GM19452 (cell line): ENCODE measurements at regions not wholly inside any gene's neighbourhood (a gene's known extent, or its start where the extent isn't known, plus 50 kb on each side); places are given as distances from the start of the nearest gene placed in this dataset.
"Not testable (repeated sequence)": the region's sequence is repeated elsewhere in the genome, so short reads cannot be mapped to it uniquely, and the experiment has no call there.

Source experiments
- ATAC-seq: cut with Tn5 transposase; IDR thresholded peaks from one replicate; pipeline ENCODE4 v1.9.1; 2021; ENCODE audit not compliant: unreplicated experiment

DNA sequence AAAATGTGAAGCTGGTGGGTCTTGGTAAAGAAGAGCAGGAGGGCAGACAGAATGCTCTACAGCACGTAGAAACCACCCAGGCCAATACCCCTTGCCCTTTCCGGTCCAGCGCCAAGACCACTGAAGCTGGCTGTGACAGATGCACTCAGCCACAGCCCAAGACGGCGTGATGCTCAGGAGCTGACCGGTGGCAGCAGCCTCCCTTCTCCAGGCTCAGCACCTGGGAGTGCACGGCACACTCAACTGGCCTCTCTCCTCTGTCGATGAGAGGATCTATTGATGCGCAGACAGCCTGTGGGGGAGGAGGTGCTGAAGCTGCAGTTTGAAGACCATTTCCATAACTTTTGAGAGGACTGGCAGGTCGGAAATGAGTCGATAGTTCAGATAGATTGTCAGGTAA, 141.0 kb upstream of the MYT1L start:
- no peak for ATAC-seq

DNA sequence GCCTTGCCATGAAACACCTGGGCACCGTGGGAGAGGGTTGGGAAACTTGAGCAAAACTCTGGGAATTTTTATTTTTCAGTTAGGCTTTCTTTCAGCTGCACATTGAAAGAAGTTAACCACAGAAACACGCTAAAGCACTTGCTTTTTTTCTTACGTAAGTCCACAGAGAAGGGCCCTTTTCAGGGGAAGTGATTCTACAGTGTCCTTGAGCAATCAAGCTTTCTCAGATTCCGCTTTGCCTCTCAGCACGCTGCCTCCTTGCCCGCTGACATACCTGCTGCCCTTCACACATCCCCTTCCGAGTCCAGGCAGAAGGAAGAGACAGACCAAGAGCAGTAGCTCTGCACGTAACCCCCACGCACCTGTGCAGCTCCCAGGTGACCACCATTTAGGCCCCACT, 135.5 kb upstream of the MYT1L start:
- no peak for ATAC-seq

DNA sequence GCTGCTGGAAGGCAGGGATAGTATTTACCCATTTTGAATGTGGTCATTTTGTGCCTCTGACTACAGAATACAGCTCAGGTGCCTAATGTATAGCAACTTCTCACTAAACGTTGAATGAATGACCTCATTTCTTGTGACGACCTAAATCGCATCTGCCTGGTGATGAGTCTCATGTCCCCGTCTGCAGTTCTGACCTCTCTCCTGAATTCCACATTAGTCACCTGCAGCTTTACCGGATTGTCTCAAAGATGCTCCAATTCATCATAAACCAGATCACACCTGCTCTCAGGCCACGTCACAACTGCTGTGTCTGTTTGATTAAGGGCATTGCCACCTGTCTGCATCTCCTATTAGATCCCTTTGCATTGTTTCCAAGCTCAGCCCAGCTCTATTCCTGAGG, 133.6 kb upstream of the MYT1L start:
- no peak for ATAC-seq

DNA sequence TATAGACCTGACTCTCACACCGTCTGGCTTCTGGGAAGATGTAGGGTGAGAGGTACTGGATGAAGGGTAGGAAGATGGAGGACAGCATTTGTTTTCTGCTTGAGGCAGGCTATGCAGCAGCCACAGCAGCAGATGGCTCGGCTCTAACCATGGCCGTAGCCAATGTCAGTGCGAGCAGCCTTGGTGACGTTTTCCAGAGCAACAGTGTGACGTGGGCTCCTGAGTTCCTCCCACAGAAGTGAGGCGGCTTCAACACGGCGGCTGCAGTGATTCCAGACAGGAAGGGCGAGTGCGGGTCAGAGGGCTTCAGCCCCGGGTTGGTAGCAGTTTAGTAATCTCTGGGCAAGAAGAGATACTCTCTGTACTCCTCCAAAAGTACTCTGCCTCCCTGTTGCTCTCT, 133.0 kb upstream of the MYT1L start:
- no peak for ATAC-seq

DNA sequence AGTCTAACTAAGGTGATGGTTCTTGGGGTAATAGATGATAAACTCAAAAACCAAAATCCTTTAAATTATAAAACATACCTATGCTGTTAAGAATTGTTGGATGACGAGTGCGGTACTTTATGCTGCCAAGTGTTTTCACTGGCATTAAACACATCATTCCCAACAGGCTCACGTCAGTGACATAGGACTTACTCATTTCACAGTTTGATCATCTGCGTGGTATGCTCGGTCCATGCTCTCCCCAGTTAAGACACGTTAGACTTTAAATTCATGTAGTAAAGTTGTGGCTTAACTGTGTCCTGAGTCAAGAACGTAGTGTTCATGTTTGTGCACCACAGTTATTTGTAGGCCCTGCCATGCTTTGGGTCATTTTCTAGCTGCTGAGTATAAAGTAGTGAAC, 125.6 kb upstream of the MYT1L start:
- ATAC-seq, result no peak

DNA sequence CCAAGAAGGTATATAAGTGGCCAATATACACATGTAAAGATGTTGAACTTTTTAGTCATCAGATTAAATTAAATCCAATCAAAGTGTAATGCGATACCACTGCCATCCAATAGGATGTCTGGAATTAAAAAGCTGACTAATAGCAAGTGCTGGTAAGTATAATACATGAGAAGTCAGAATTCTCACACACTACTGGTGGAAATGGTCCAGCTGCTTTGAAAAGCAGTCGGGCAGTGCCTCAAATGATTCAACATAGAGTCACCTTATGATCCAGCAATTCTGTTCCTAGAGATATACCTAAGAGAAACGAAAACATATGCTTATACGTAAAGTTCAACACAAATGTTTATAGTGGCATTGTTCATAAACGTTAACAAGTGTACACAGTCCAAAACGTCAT, 124.1 kb upstream of the MYT1L start:
- no peak for ATAC-seq

DNA sequence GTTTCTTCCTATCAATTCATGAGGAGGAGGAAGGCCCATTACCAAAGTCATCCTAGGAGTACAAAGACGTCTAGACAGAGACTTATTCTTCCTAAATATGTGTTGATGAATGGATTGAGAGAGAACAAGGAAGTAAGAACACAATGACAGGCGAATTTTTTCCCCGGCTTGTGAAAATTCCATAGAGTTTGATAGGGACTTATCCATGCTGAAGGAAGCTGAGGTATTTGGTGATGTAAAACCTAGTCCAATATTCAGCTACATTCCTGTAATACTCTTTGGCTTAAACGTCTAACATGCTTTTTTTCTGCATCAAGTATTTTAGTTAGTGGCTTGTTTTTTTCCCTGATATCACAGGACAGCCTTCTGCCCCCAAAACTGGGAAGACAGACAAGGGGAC, 121.9 kb upstream of the MYT1L start:
- no peak for ATAC-seq

DNA sequence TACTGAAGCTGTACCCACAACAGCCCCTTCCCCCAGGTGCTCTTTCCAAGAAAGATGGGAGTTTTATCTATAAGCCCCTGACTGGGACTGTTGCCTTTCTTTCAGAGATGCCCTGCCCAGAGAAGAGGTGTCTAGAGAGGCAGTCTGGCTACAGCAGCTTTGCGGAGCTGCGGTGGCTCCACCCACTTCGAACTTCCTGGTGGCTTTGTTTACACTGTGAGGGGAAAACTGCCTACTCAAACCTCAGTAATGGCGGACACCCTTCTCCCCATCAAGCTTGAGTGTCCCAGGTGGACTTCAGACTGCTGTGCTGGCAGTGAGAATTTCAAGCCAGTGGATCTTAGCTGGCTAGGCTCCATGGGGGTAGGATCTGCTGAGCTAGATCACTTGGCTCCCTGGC, 120.2 kb upstream of the MYT1L start:
- ATAC-seq, result not testable (repeated sequence)

DNA sequence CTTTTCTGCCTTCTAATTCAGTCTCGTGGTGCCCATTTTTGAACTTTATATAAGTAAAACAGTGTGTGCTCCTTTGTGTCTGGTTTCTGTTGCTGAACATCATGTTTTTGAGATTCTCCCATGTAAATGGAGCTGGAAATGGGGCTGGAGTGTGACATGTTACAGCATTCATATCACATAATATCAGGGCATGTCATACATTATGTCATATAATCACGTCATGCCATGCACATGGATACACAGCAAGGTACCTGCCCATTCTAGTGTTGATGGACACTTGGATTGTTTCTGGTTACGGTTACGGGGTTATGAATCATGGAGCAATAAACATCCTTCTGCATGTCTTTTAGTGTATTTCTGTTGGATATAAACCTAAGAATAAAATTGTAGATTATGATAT, 117.1 kb upstream of the MYT1L start:
- no peak for ATAC-seq

DNA sequence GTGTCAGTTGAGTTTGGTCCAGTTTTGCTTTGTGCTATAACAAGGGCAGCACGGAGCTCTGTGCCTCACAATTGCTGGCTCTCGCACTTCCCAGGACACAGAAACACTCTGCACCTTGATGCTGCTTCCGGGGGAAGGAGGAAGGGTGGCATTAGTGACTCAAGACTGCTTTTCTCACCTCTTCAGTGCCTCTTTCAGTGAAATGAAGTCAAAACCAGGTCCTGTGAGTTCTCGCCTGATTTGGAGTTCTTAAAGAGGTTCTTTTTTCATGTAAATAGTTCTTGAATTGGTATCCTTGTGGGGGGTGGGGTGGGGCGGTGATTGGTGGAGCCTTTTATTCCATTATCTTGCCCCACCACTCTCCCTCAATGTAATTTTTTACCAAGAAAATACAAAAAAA, 91.5 kb upstream of the MYT1L start:
- ATAC-seq, result no peak

DNA sequence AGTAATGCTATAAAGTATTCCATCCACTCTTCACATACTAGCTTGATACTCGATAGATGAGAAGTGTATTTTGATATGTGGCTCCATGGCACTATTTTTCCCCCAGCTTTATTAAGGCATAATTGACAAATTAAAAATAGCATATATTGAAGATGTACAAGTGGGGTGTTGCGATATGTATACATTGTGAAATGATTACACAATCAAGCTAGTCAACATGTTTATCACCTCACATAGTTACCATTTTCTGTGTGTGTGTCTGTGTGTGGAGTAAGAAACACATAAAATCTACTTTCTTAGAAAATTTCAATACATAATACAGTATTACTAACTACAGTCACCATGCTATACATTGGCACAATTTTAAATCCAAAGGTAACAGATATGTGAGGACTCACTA, 82.5 kb upstream of the MYT1L start:
- no peak for ATAC-seq

DNA sequence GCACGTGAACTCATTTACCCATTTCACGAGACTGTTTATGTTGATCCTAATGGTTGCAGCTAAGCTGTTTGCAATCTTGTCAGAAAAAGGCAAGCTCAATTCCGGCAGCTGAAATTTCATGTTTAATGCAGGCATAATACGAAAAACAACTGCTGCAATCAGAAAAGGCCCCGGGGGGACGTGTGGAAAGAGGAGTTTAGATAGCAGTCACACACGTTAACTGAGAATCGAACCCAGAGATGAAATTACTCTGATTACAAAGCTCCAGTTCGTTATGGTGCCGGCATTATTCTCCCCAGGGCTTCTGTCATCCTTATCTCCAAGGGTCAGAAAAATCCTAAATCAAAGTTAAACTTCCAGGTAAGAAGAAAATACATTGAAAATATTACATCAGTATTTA, 79.9 kb upstream of the MYT1L start:
- no peak for ATAC-seq

DNA sequence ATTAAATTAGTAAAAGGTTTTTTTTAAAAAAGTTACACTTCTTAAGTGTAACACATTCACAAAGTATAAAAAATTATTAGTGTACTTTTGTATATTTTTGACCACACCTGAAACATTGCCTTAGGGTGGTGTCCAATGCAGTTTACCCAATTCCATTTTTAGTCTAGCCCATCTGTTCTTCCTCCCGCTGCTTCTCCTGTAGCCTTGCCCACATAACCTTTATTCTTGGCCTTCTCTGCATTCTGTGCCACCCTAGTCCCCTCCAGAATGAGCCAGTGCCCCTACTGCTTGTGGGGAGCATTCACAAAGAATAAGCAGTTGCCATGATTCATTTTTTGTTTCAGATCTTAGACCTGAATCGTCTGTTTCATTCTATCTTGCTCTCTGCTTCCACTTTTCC, 78.4 kb upstream of the MYT1L start:
- no peak for ATAC-seq

DNA sequence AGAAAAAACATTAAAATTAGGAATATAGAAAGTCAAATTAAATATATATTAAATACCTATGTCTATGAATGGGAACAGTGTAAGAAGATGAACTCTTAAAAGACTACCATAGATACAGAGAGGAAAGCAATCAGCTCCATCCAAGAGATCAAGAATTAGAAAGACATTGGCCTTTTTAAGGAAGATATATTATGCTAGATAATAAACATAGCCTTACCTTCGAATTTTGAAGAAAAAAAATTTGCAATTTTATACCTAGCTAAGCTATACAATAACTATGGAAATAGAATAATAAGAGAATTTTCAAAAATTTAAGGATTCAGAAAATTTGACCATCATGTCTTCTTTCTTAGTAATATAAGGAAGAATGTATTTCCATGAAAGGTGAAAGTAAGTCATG, 74.7 kb upstream of the MYT1L start:
- ATAC-seq, result no peak

DNA sequence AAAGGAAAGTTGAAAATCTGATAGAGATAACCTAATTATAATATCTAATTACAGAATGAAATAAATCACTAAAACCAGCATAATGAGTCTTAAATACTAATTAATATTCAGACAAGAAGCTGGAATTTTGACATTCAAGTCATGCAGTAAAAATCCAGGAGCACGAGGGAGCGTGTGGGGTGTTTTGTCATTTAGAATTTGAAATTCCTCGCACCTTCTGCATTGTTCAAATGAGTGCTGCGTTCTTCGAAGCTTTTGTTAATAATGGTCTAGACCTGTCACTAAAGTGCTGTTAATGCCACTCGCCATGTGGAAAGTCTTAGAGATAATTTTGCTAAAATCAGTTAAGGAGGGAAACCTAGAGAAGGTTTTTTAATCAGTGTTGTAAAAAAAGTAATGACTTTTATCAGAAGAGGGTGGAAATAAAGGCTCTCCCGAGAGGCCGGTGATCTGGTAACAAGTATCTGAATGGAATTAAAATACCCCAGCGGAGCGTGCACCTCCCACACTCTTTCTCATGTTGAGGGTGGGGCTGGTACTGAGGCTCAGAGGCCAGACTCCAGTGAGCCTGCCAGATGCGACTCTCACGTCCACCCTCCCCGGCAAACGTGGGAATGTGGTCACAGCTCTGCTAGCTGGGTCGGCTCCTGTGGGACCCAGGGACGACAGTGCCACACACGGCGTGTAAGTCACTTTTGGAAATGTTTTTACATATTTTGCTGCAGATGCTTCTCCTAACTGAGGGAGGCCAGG, 69.4 kb upstream of the MYT1L start:
- no peak for ATAC-seq

DNA sequence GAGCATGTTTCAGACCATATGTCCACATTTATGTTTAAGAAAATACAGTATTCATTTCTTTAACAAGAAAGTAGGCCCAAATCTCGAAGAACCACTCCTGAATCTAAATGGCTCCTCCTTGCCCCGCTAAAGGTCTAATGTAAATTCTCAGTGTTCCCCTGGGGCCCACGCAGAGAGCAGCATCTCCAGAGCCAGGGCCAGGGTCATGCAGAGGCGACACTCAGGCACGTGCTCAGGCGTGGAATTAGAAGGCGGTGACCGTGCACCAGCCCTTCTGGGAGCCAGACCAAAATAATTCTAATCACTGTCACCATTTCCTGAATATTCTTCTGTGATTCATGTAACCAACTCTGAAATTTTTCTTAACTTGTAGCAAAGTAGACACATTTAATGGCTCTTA, 68.3 kb upstream of the MYT1L start:
- ATAC-seq, result no peak

DNA sequence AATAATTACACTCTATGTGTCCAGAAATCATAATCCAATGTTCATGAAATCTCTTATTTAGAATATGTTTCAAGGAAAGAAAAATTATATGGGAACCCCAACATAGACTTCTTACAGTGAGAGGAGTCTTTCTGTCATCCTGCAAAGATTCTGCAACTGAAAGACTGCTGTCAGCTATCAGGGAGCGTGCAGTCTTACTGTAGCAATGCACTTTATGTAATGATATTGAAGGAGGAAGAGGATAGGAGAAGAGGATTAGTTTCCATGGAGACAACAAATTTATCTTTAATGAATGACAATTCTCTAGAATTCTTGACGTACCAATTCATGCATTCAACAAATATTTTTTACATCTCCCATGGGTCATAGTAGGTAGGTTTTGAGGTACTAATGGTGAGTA, 61.3 kb upstream of the MYT1L start:
- ATAC-seq, result no peak

DNA sequence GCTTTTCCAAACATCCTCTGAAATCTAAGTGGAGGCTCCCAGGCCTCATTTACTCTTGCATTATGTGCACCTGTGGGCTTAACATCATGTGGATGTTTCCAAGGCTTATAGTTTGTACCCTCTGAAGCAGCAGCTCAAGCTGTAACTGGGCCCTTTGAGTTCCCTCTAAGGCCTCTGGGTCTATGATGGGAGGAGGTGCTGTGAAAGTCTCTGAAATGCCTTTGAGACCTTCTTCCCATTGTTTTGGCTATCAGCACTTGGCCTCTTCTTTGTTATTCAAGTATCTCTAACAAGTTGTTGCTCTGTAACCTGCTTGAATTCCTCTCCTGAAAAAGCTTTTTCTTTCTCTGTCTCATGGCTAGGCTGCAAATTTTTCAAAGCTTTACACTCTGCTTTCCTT, 58.1 kb upstream of the MYT1L start:
- no peak for ATAC-seq
